ENCODE measurements at regions not wholly inside any gene's neighbourhood (a gene's known extent, or its start where the extent isn't known, plus 50 kb on each side); places are given as distances from the start of the nearest gene placed in this dataset.

GRCh38 chr1:184881941-184882913 is 92.1 kb downstream of the NIBAN1 start:
- TF ChIP-seq CTCF (IDR thresholded peaks at IDR 0.05) (no peak), POLR2A (IDR thresholded peaks at IDR 0.05) (no peak)

All from thyroid gland (tissue), 4 donors.